GM10266 (cell line): ENCODE measurements at regions not wholly inside any gene's neighbourhood (a gene's known extent, or its start where the extent isn't known, plus 50 kb on each side); places are given as distances from the start of the nearest gene placed in this dataset.

Experiments used
- DNase-seq: peaks from one replicate; pipeline ENCODE4 v3.0.0; 2012; ENCODE audit errors: extremely low spot score
- CTCF ChIP-seq: IDR thresholded peaks from 2 replicates; pipeline ENCODE4 v1.5.1; 2012; ENCODE audit warnings: mild to moderate bottlenecking, low read depth; ENCODE audit not compliant: control insufficient read depth, insufficient read depth; ENCODE audit errors: missing control alignments

- no peak for DNase-seq
- TF ChIP-seq CTCF, result no peak
Observed at GRCh38 chr6:40733290-40733689, 146.1 kb upstream of the LRFN2 start.

GRCh38 chr6:40732878-40733277 is 145.7 kb upstream of the LRFN2 start:
- TF ChIP-seq CTCF, result no peak
- no peak for DNase-seq

- TF ChIP-seq CTCF, result no peak
- no peak for DNase-seq
Observed at GRCh38 chr6:40728643-40729042, 141.5 kb upstream of the LRFN2 start.

- TF ChIP-seq CTCF, result no peak
- DNase-seq, result no peak
Observed at GRCh38 chr6:40727271-40727670, 140.1 kb upstream of the LRFN2 start.

GRCh38 chr6:40726853-40727252 is 139.7 kb upstream of the LRFN2 start:
- DNase-seq, result no peak
- TF ChIP-seq CTCF, result no peak

- TF ChIP-seq CTCF, result no peak
- no peak for DNase-seq
Observed at GRCh38 chr6:40725390-40725789, 138.2 kb upstream of the LRFN2 start.

GRCh38 chr6:40724886-40725285 is 137.7 kb upstream of the LRFN2 start:
- no peak for TF ChIP-seq CTCF
- no peak for DNase-seq
